AG09319 (cell line): ENCODE measurements at regions not wholly inside any gene's neighbourhood (a gene's known extent, or its start where the extent isn't known, plus 50 kb on each side); places are given as distances from the start of the nearest gene placed in this dataset.
"Not testable (repeated sequence)": the region's sequence is repeated elsewhere in the genome, so short reads cannot be mapped to it uniquely, and the experiment has no call there.

Experiments used
- DNase-seq: peaks from one replicate; pipeline ENCODE4 v3.0.0-alpha.2; 2010; ENCODE audit warnings: low read depth; ENCODE audit errors: extremely low read depth
- CTCF ChIP-seq: IDR thresholded peaks from 2 replicates; pipeline ENCODE4 v1.5.1; 2011; ENCODE audit warnings: low read depth, mild to moderate bottlenecking, inconsistent platforms, low read length, moderate library complexity

DNA sequence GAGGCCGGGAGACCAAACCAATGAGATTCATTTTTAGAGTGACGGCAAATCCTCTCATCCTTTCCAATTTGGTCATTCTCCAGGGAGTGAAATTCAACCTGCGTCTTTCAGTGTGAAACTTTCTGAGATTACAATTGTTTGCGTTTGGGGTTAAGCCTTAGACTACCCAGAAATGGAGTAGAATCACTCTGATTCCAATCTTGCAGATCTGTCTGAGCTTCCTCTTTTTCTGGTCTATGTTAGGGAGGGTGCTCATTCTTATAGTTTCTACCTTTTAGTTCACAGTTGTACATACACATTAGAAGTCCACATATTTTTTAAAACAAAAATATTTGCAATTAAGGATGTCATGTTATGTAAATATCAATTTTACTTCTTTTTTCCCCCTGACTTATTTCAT lies 183.0 kb upstream of the PHACTR1 start:
- no peak for DNase-seq
- TF ChIP-seq CTCF = no peak

- TF ChIP-seq CTCF = no peak
- DNase-seq = no peak
Observed at GRCh38 chr6:12534069-12534853, 182.3 kb upstream of the PHACTR1 start.

GRCh38 chr6:12535586-12536314 lies 180.8 kb upstream of the PHACTR1 start:
- no peak for TF ChIP-seq CTCF
- DNase-seq = no peak

- DNase-seq = no peak
- no peak for TF ChIP-seq CTCF
Observed at GRCh38 chr6:12536416-12536815, 180.2 kb upstream of the PHACTR1 start.

GRCh38 chr6:12537389-12537788 lies 179.2 kb upstream of the PHACTR1 start:
- no peak for TF ChIP-seq CTCF
- no peak for DNase-seq

DNA sequence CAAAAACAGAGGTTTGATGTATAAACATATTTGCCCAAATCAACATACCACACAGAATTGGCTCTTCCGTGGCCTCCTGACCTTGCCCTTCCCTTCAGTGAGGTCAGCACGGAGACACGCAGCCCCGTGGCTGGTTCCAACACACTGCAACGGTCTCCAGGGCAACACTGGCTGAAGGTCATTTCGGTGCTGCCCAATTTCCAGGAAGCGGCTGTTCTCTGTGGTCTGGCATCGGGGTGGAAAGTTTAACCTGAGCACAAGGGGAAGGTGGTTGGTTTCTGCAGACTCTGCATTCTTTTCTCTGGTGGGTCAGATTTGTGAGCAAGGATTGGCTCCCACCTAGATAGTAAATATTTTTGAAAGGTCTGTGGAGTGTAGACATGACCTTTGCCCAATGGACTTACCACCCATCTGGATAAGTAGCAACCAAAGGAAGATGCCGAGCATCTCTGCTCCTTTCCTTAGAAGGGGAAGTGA lies 177.6 kb upstream of the PHACTR1 start:
- TF ChIP-seq CTCF = no peak
- DNase-seq = no peak

GRCh38 chr6:12542319-12543115 lies 174.1 kb upstream of the PHACTR1 start:
- DNase-seq = not testable (repeated sequence)
